ENCODE measurements at regions not wholly inside any gene's neighbourhood (a gene's known extent, or its start where the extent isn't known, plus 50 kb on each side); places are given as distances from the start of the nearest gene placed in this dataset.

DNA sequence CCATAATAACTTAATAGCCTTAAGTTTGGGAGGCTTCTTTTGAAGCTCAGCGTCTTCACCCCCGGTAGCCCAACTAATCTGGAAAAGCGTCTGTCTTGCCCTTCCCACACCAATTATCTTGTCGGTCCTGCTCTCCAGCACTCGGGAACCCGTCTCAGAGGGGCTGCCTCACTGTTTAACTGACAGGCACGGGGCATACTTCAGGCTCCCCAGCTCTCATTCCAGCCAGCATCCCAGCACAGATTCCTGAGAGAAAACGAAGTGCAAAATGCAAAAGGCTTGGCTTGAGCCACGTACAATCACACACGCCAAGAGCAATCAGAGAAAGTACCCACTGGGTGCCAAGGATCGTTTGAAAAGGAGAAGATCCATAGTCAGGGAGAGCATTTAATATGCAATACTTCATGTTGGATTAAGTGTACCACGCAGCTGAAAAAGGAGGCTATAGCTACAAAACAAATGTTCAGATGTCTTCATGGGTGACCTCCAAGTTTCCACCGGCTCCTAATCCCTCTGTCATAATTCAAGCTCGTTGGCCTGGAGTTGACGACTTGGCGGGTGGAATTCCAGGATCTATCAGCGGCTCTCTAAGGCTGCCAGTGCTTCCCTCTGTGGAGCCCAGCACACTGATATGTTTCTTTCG is 53.7 kb upstream of the STX16 start:
- TF ChIP-seq, protein P1, sequence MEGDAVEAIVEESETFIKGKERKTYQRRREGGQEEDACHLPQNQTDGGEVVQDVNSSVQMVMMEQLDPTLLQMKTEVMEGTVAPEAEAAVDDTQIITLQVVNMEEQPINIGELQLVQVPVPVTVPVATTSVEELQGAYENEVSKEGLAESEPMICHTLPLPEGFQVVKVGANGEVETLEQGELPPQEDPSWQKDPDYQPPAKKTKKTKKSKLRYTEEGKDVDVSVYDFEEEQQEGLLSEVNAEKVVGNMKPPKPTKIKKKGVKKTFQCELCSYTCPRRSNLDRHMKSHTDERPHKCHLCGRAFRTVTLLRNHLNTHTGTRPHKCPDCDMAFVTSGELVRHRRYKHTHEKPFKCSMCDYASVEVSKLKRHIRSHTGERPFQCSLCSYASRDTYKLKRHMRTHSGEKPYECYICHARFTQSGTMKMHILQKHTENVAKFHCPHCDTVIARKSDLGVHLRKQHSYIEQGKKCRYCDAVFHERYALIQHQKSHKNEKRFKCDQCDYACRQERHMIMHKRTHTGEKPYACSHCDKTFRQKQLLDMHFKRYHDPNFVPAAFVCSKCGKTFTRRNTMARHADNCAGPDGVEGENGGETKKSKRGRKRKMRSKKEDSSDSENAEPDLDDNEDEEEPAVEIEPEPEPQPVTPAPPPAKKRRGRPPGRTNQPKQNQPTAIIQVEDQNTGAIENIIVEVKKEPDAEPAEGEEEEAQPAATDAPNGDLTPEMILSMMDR (IDR thresholded peaks at IDR 0.05): no peak
- no peak for TF ChIP-seq POLR2AphosphoS5 (IDR thresholded peaks at IDR 0.05)
- TF ChIP-seq POLR2A (IDR thresholded peaks at IDR 0.05): no peak

All from suprapubic skin (tissue), 4 donors.